ENCODE measurements at regions not wholly inside any gene's neighbourhood (a gene's known extent, or its start where the extent isn't known, plus 50 kb on each side); places are given as distances from the start of the nearest gene placed in this dataset.

- DNase-seq: no peak
Observed at GRCh38 chr2:239579524-239580198, 178.8 kb upstream of the HDAC4 start.

GRCh38 chr2:239579081-239579480 lies 178.3 kb upstream of the HDAC4 start:
- DNase-seq: no peak

GRCh38 chr2:239578381-239578780 lies 177.6 kb upstream of the HDAC4 start:
- no peak for DNase-seq

GRCh38 chr2:239577935-239578334 lies 177.1 kb upstream of the HDAC4 start:
- DNase-seq: no peak

- DNase-seq: no peak
Observed at GRCh38 chr2:239576784-239577685, 176.2 kb upstream of the HDAC4 start.

GRCh38 chr2:239575931-239576445 lies 175.2 kb upstream of the HDAC4 start:
- no peak for DNase-seq

- no peak for DNase-seq
Observed at GRCh38 chr2:239574434-239575156, 173.8 kb upstream of the HDAC4 start.

- DNase-seq: no peak
Observed at GRCh38 chr2:239574054-239574433, 173.2 kb upstream of the HDAC4 start.

- no peak for DNase-seq
Observed at GRCh38 chr2:239570971-239571520, 170.2 kb upstream of the HDAC4 start.

GRCh38 chr2:239570216-239570925 lies 169.6 kb upstream of the HDAC4 start:
- no peak for DNase-seq

GRCh38 chr2:239569401-239570090 lies 168.7 kb upstream of the HDAC4 start:
- no peak for DNase-seq

GRCh38 chr2:239568601-239569000 lies 167.8 kb upstream of the HDAC4 start:
- DNase-seq: no peak

- DNase-seq: no peak
Observed at GRCh38 chr2:239567786-239568185, 167.0 kb upstream of the HDAC4 start.

- DNase-seq: no peak
Observed at GRCh38 chr2:239566995-239567568, 166.3 kb upstream of the HDAC4 start.

GRCh38 chr2:239566162-239566994 lies 165.6 kb upstream of the HDAC4 start:
- DNase-seq: no peak

- DNase-seq: no peak
Observed at GRCh38 chr2:239564587-239564986, 163.8 kb upstream of the HDAC4 start.

- DNase-seq: no peak
Observed at GRCh38 chr2:239563561-239563960, 162.7 kb upstream of the HDAC4 start.

GRCh38 chr2:239561446-239562001 lies 160.7 kb upstream of the HDAC4 start:
- peak; percentile 34 for DNase-seq

- DNase-seq: no peak
Observed at GRCh38 chr2:239559417-239560261, 158.8 kb upstream of the HDAC4 start.
